Kidney (tissue), 13 donors: ENCODE measurements at regions not wholly inside any gene's neighbourhood (a gene's known extent, or its start where the extent isn't known, plus 50 kb on each side); places are given as distances from the start of the nearest gene placed in this dataset.

ENCODE experiments used
- DNase-seq, 5 donors: peaks; one replicate each; pipeline ENCODE4 v3.0.0-alpha.2; 2013 to 2020
- FAIRE-seq: peaks from 2 replicates; lab custom pipeline; 2012; peaks lifted over from hg19 to GRCh38; lab: Jason Lieb, UNC
- H3K27ac ChIP-seq, 2 donors: one replicate each; pipeline ENCODE4 v1.7.0; 2013; ENCODE audit warnings: low read depth in 2 of 2, low read length in 2 of 2, inconsistent platforms in 1 of 2
- H3K27me3 ChIP-seq: one replicate; pipeline ENCODE4 v1.7.1; 2013; ENCODE audit warnings: low read length, inconsistent platforms; ENCODE audit not compliant: control insufficient read depth, insufficient read depth
- H3K36me3 ChIP-seq, 3 donors: one replicate each; pipeline versions ENCODE4 v1.7.0 to v1.7.1; 2013; ENCODE audit warnings: low read length in 3 of 3, control low read depth in 1 of 3, inconsistent platforms in 1 of 3; ENCODE audit not compliant: insufficient read depth in 3 of 3, control insufficient read depth in 2 of 3
- H3K4me1 ChIP-seq, 3 donors: one replicate each; pipeline versions ENCODE4 v1.7.0 to v1.7.1; 2013; ENCODE audit warnings: low read length in 3 of 3, inconsistent platforms in 1 of 3, low read depth in 1 of 3; ENCODE audit not compliant: control insufficient read depth in 2 of 3, insufficient read depth in 2 of 3
- H3K4me3 ChIP-seq, 3 donors: one replicate each; pipeline versions ENCODE4 v1.7.0 to v1.8.1; 2013; ENCODE audit warnings: low read length in 3 of 3, control low read depth in 1 of 3, inconsistent platforms in 1 of 3
- H3K9ac ChIP-seq, 3 donors: one replicate each; pipeline versions ENCODE4 v1.7.0 to v1.7.1; 2013; ENCODE audit warnings: low read length in 3 of 3, control low read depth in 1 of 3, inconsistent platforms in 1 of 3
- H3K9me3 ChIP-seq, 3 donors: one replicate each; pipeline versions ENCODE4 v1.7.0 to v1.7.1; 2013; ENCODE audit warnings: low read length in 3 of 3, control low read depth in 1 of 3, inconsistent platforms in 1 of 3; ENCODE audit not compliant: control insufficient read depth in 2 of 3, insufficient read depth in 1 of 3
- intact Hi-C: fragments of 100-400 bp; cut with DNase I; formaldehyde crosslinking; loops from one replicate; pipeline ENCODE4 v1.11.1; 2022
- TF ChIP-seq, protein P1 (sequence below): IDR thresholded peaks from 3 replicates; pipeline ENCODE4 v1.5.1; 2012; ENCODE audit warnings: mild to moderate bottlenecking, moderate library complexity, borderline replicate concordance; ENCODE audit not compliant: insufficient read depth; ENCODE audit errors: extremely low read depth
- donor health status: control.
- donor health status: control.
- donor health status: control.
- donor health status: control.
- donor health status: control.
- donor health status: DM: yes; HTN: yes; CAD: no.
- donor health status: Normal renal cell carcinoma (clear cell type).

DNA sequence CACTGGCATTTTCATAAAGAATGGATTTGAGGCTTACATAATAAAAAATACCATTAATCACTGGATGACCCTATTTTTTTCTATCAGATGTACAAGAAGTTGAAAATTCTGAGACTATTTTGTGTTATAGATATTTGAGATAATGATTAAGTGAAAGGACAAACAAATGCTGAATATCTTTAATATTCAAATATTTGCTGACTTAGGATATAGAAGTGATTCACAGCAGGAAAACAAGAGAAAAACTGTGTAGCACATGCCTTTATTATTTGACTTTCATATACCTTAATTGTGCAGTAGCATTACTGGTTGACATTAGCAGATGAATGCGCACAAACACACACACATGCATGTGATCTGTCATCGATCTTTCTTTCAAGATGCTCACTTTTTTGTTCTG lies 766.5 kb downstream of the SATB2 start:
- H3K9me3 ChIP-seq = peaks cover 0 to 1% (median 0%) of the 10 kb centered on the region in 3 donors
- H3K9ac ChIP-seq = no peak overlapping the region
- FAIRE-seq (no peak), DNase-seq (no peak)
- H3K27ac ChIP-seq = no peak overlapping the region
- TF ChIP-seq, protein P1, sequence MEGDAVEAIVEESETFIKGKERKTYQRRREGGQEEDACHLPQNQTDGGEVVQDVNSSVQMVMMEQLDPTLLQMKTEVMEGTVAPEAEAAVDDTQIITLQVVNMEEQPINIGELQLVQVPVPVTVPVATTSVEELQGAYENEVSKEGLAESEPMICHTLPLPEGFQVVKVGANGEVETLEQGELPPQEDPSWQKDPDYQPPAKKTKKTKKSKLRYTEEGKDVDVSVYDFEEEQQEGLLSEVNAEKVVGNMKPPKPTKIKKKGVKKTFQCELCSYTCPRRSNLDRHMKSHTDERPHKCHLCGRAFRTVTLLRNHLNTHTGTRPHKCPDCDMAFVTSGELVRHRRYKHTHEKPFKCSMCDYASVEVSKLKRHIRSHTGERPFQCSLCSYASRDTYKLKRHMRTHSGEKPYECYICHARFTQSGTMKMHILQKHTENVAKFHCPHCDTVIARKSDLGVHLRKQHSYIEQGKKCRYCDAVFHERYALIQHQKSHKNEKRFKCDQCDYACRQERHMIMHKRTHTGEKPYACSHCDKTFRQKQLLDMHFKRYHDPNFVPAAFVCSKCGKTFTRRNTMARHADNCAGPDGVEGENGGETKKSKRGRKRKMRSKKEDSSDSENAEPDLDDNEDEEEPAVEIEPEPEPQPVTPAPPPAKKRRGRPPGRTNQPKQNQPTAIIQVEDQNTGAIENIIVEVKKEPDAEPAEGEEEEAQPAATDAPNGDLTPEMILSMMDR = no peak
- peaks cover 0 to 7% (median 0%) of the 10 kb centered on the region in 3 donors for H3K4me1 ChIP-seq
- H3K36me3 ChIP-seq = no peaks in the 10 kb centered on the region
- H3K27me3 ChIP-seq = no peaks in the 10 kb centered on the region
- intact Hi-C loops = no loop called here
- H3K4me3 ChIP-seq = no peak overlapping the region

DNA sequence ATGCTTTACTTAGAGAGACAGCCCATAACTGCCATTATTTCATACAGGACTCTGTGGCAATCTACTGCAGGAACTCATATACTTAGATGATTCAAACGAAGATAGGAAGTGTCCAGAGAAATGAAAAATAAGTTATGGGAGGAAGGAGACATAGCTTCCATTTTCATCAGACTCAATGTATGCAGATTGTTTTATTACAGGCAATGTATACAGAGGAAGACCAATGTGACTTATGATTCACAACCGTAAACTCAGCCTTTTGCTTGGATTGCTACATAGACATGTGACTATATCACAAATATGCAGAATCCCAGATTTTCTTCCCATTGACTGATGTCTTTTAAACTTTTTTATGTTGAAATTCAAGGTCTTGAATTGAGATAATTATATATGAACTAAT lies 793.4 kb downstream of the SATB2 start:
- FAIRE-seq = no peak

DNA sequence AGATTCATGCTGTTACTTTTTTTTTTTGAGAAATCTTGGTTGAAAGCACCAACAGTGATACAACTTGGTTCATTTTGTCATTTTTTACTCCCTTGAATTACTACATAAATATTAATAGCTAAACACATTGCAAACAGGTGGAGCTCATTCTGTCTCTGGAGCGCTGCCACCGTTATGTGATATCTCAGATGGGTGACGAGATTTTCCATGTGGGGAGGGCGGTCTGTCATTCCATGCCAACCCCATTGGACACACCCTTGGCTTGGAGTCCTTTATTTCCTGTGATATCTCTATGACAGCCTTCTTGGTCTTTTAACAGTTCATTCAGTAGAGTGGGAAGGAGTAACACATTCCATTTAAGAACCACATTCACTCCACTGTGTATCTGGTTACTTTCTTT lies 794.8 kb downstream of the SATB2 start:
- Histone ChIP-seq H3K9ac (no peak overlapping the region), H3K27ac (no peak overlapping the region), H3K27me3 (no peaks in the 10 kb centered on the region), H3K36me3 (no peaks in the 10 kb centered on the region), H3K9me3 (no peaks in the 10 kb centered on the region), H3K4me3 (no peak overlapping the region), H3K4me1 (no peaks in the 10 kb centered on the region)
- no peak for DNase-seq
- TF ChIP-seq, protein P1 = no peak
- no peak for FAIRE-seq
- intact Hi-C loops = no loop called here

More for the DNA sequence above, 793.4 kb downstream of the SATB2 start:
- no peaks in the 10 kb centered on the region for H3K27me3 ChIP-seq
- H3K27ac ChIP-seq = no peak overlapping the region
- intact Hi-C loops = no loop called here
- no peak for DNase-seq
- no peaks in the 10 kb centered on the region for H3K9me3 ChIP-seq
- no peak overlapping the region for H3K9ac ChIP-seq
- H3K4me1 ChIP-seq = no peaks in the 10 kb centered on the region
- no peaks in the 10 kb centered on the region for H3K36me3 ChIP-seq
- TF ChIP-seq, protein P1 = no peak
- no peak overlapping the region for H3K4me3 ChIP-seq

DNA sequence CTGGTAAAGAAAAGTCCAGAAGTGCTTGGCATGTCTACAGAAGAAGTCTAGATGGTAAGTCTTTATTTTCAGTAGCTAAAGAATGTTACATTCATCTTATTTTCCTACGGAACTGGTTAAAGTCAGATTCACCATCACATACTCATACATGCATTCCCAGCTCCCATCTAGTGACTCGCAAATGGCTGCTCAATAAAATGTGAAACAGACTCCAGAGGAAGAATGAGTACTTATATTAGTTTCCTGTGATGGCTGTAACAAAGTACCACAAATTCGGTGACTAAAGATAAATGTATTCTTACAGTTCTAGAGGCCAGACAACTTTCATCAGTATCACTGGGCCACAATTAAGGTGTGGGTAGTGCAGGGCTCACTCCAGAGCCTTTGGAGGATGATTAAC lies 797.2 kb downstream of the SATB2 start:
- DNase-seq = no peak
- Histone ChIP-seq H3K36me3 (no peaks in the 10 kb centered on the region), H3K27me3 (no peaks in the 10 kb centered on the region), H3K4me3 (no peak overlapping the region), H3K4me1 (no peaks in the 10 kb centered on the region), H3K27ac (no peak overlapping the region), H3K9me3 (no peaks in the 10 kb centered on the region), H3K9ac (no peak overlapping the region)
- FAIRE-seq = no peak
- TF ChIP-seq, protein P1 = no peak
- intact Hi-C loops = no loop called here
